ENCODE measurements at regions not wholly inside any gene's neighbourhood (a gene's known extent, or its start where the extent isn't known, plus 50 kb on each side); places are given as distances from the start of the nearest gene placed in this dataset.

DNA sequence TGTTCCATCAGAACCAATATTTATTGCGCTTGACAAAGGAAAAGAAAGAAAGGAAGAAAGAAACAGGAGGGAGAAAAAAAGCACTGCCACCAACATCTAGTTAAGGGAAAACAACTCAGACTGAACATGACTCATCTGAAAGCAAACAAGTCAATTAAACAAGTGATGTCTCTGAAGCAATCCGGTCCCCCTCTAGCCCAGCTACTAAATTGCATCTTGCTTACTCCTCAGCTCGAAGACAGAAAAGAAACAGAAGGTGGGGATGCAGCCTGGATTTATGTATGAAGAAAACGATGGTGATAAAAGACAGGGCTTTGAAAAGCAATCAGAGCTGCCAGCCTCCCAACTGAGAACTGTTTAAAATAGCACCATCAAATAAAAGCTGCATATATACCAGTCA lies 188.2 kb downstream of the OMA1 start:
- Histone ChIP-seq H3K27me3 (ENCODE audit: control insufficient read depth in 2 of 2, insufficient read depth in 2 of 2, low read length in 2 of 2) (no peaks in the 10 kb centered on the region), H3K27ac (ENCODE audit: low read depth in 1 of 2, low read length in 2 of 2) (no peak overlapping the region), H3K36me3 (replicated peaks in 1 of 2; ENCODE audit: control insufficient read depth in 1 of 2, insufficient read depth in 2 of 2, low read length in 2 of 2) (no peaks in the 10 kb centered on the region), H3K4me2 (replicated peaks; ENCODE audit: extremely low read depth, low read length, poor library complexity, severe bottlenecking) (no peak overlapping the region), H3K9ac (ENCODE audit: insufficient read depth, low read length, poor library complexity, severe bottlenecking) (no peak overlapping the region), H2AFZ (ENCODE audit: insufficient read depth, low read depth, low read length, poor library complexity, severe bottlenecking) (no peak overlapping the region), H3K4me3 (replicated peaks in 1 of 3; ENCODE audit: low read depth in 2 of 3, low read length in 3 of 3) (no peak overlapping the region), H3K79me2 (ENCODE audit: insufficient read depth, low read length) (no peaks in the 10 kb centered on the region), H3K9me3 (replicated peaks in 1 of 2; ENCODE audit: control insufficient read depth in 1 of 2, insufficient read depth in 1 of 2, low read length in 2 of 2) (no peaks in the 10 kb centered on the region), H3K4me1 (ENCODE audit: control insufficient read depth in 1 of 2, insufficient read depth in 2 of 2, low read length in 2 of 2) (no peaks in the 10 kb centered on the region), H4K20me1 (ENCODE audit: insufficient read depth, low read length) (no peaks in the 10 kb centered on the region)
- Mint-ChIP-seq H3K9me3 (peaks cover 0 to under 1% (median 0%) of the 10 kb centered on the region in 7 donors), H3K36me3 (no peaks in the 10 kb centered on the region), H3K27ac (no peak overlapping the region), H3K4me3 (no peak overlapping the region), H3K27me3 (ENCODE audit: low read depth in 3 of 3) (no peaks in the 10 kb centered on the region), H3K4me1 (no peaks in the 10 kb centered on the region)
- no peak for DNase-seq
- intact Hi-C loops (cut with micrococcal nuclease), result no loop called here
- TF ChIP-seq CTCF (IDR thresholded peaks at IDR 0.05), result no peak
- WGBS (ENCODE audit: insufficient coverage), result 80% methylated on average over 1 of the region's 4 CpGs

GRCh38 chr1:58356402-58356801 lies 190.1 kb downstream of the OMA1 start:
- intact Hi-C loops (cut with micrococcal nuclease), result no loop called here
- Histone ChIP-seq H3K36me3 (replicated peaks in 1 of 2; ENCODE audit: control insufficient read depth in 1 of 2, insufficient read depth in 2 of 2, low read length in 2 of 2) (no peaks in the 10 kb centered on the region), H3K79me2 (ENCODE audit: insufficient read depth, low read length) (no peaks in the 10 kb centered on the region), H3K4me1 (ENCODE audit: control insufficient read depth in 1 of 2, insufficient read depth in 2 of 2, low read length in 2 of 2) (no peaks in the 10 kb centered on the region), H3K9me3 (replicated peaks in 1 of 2; ENCODE audit: control insufficient read depth in 1 of 2, insufficient read depth in 1 of 2, low read length in 2 of 2) (peaks cover 0 to 4% of the 10 kb centered on the region in 2 donors), H4K20me1 (ENCODE audit: insufficient read depth, low read length) (no peaks in the 10 kb centered on the region), H3K4me2 (replicated peaks; ENCODE audit: extremely low read depth, low read length, poor library complexity, severe bottlenecking) (no peak overlapping the region), H2AFZ (ENCODE audit: insufficient read depth, low read depth, low read length, poor library complexity, severe bottlenecking) (no peak overlapping the region), H3K27me3 (ENCODE audit: control insufficient read depth in 2 of 2, insufficient read depth in 2 of 2, low read length in 2 of 2) (no peaks in the 10 kb centered on the region), H3K4me3 (replicated peaks in 1 of 3; ENCODE audit: low read depth in 2 of 3, low read length in 3 of 3) (no peak overlapping the region), H3K9ac (ENCODE audit: insufficient read depth, low read length, poor library complexity, severe bottlenecking) (no peak overlapping the region), H3K27ac (ENCODE audit: low read depth in 1 of 2, low read length in 2 of 2) (no peak overlapping the region)
- H3K27me3 Mint-ChIP-seq (ENCODE audit: low read depth in 3 of 3), result no peaks in the 10 kb centered on the region
- H3K4me1 Mint-ChIP-seq, result no peaks in the 10 kb centered on the region
- TF ChIP-seq CTCF (IDR thresholded peaks at IDR 0.05), result no peak
- WGBS (ENCODE audit: insufficient coverage), result 82% methylated on average over 2 of the region's 2 CpGs
- no peaks in the 10 kb centered on the region for H3K36me3 Mint-ChIP-seq
- H3K9me3 Mint-ChIP-seq, result peaks cover 0 to 3% (median 0%) of the 10 kb centered on the region in 7 donors
- no peak overlapping the region for H3K4me3 Mint-ChIP-seq
- no peak overlapping the region for H3K27ac Mint-ChIP-seq
- DNase-seq, result no peak
